Activated CD8-positive, alpha-beta T cell treated with anti-CD3 and anti-CD28 coated beads for 36 hours (primary cell): ENCODE measurements at regions not wholly inside any gene's neighbourhood (a gene's known extent, or its start where the extent isn't known, plus 50 kb on each side); places are given as distances from the start of the nearest gene placed in this dataset.

Experiments
- ATAC-seq: fragments of 200-7000 bp; cut with Tn5 transposase; one replicate; pipeline ENCODE4 v1.10.0; 2021; ENCODE audit warnings: mild to moderate bottlenecking, moderate library complexity
- CTCF ChIA-PET: fragments of 350-600 bp; sonication (Branson Sonifier 250); formaldehyde crosslinking; loops from one replicate; lab custom pipeline; 2021; ENCODE audit warnings: antibody characterized with exemption; lab: Charles Lee
- POLR2A ChIA-PET: fragments of 350-600 bp; sonication (Branson Sonifier 250); formaldehyde crosslinking; loops from one replicate; lab custom pipeline; 2021; ENCODE audit warnings: antibody characterized with exemption; lab: Charles Lee
- DNase-seq: peaks from one replicate; pipeline ENCODE4 v3.0.0-alpha.2; 2020
- H3K27ac Mint-ChIP-seq: one replicate; pipeline ENCODE4 v1.8.0; 2021; ENCODE audit warnings: mild to moderate bottlenecking, mixed read lengths
- H3K27me3 Mint-ChIP-seq: one replicate; pipeline ENCODE4 v1.8.0; 2021; ENCODE audit warnings: mixed read lengths
- H3K36me3 Mint-ChIP-seq: one replicate; pipeline ENCODE4 v1.8.0; 2021; ENCODE audit warnings: low read depth, mixed read lengths
- H3K4me1 Mint-ChIP-seq: one replicate; pipeline ENCODE4 v1.8.0; 2021; ENCODE audit warnings: low read depth, mixed read lengths
- H3K4me3 Mint-ChIP-seq: one replicate; pipeline ENCODE4 v1.8.0; 2021; ENCODE audit warnings: mild to moderate bottlenecking, moderate library complexity, mixed read lengths
- H3K9me3 Mint-ChIP-seq: one replicate; pipeline ENCODE4 v1.8.0; 2021; ENCODE audit warnings: mixed read lengths
- intact Hi-C: fragments of 100-400 bp; cut with micrococcal nuclease; formaldehyde crosslinking; loops from one replicate; pipeline ENCODE4 v1.10.0; 2022
- TF ChIP-seq, protein P1 (sequence below): fragments of 200-600 bp; IDR thresholded peaks from one replicate; pipeline ENCODE4 v1.8.0; 2022; ENCODE audit warnings: antibody characterized with exemption, mild to moderate bottlenecking

DNA sequence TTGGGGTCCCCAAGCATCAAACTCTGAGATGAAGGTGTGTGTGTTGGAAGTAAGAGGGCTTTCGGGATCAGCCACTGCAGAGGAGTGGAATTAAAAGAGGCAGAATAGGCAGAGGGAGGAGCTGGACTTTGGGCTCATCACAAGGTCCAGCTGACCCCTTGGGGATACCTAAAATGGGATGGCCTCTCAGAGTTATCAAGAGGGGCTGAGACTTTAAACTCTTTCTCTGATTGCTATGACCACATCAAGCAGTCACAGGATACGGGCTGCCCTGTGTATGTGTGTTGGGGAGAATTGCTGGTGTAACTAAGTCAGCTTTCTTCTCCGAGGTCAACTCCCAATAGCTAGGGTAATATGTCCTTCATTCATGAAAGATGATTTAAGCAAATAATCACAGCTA is 127.7 kb upstream of the SLC14A2 start:
- TF ChIP-seq, protein P1, sequence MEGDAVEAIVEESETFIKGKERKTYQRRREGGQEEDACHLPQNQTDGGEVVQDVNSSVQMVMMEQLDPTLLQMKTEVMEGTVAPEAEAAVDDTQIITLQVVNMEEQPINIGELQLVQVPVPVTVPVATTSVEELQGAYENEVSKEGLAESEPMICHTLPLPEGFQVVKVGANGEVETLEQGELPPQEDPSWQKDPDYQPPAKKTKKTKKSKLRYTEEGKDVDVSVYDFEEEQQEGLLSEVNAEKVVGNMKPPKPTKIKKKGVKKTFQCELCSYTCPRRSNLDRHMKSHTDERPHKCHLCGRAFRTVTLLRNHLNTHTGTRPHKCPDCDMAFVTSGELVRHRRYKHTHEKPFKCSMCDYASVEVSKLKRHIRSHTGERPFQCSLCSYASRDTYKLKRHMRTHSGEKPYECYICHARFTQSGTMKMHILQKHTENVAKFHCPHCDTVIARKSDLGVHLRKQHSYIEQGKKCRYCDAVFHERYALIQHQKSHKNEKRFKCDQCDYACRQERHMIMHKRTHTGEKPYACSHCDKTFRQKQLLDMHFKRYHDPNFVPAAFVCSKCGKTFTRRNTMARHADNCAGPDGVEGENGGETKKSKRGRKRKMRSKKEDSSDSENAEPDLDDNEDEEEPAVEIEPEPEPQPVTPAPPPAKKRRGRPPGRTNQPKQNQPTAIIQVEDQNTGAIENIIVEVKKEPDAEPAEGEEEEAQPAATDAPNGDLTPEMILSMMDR: no peak
- Mint-ChIP-seq H3K27me3 (no peaks in the 10 kb centered on the region), H3K27ac (no peak overlapping the region), H3K4me3 (no peak overlapping the region), H3K4me1 (no peaks in the 10 kb centered on the region), H3K36me3 (no peaks in the 10 kb centered on the region), H3K9me3 (no peaks in the 10 kb centered on the region)
- POLR2A ChIA-PET: no interaction called here
- no peak for DNase-seq
- CTCF ChIA-PET: no interaction called here
- no peak for ATAC-seq
- intact Hi-C loops: no loop called here

DNA sequence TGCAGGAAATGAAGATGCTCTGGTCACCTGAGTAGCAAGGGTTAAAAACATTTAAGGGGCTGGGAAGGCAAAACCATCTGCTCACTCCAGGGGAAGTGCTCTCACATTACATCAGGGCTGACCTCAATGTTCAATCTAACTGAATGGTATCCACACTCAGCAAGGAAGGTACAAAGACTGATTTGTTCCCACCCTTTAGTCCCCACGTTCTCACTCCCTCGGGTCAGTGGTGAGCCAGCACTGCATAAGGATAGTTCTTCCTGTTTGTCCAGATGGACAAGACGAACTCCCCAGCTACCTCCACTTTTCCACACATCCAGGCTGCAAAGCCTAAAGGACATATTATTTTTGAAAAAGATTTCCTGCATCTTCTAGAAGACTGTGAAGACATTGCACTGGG is 126.6 kb upstream of the SLC14A2 start:
- no peak for ATAC-seq
- CTCF ChIA-PET: no interaction called here
- H3K9me3 Mint-ChIP-seq: no peaks in the 10 kb centered on the region
- DNase-seq: no peak
- POLR2A ChIA-PET: no interaction called here
- no peak overlapping the region for H3K27ac Mint-ChIP-seq
- intact Hi-C loops: no loop called here
- TF ChIP-seq, protein P1: no peak
- H3K4me1 Mint-ChIP-seq: no peaks in the 10 kb centered on the region
- no peak overlapping the region for H3K4me3 Mint-ChIP-seq
- H3K36me3 Mint-ChIP-seq: no peaks in the 10 kb centered on the region
- H3K27me3 Mint-ChIP-seq: no peaks in the 10 kb centered on the region

GRCh38 chr18:45493830-45494229 is 121.4 kb upstream of the SLC14A2 start:
- POLR2A ChIA-PET: no interaction called here
- no peaks in the 10 kb centered on the region for H3K4me1 Mint-ChIP-seq
- intact Hi-C loops: no loop called here
- no peak overlapping the region for H3K27ac Mint-ChIP-seq
- H3K27me3 Mint-ChIP-seq: no peaks in the 10 kb centered on the region
- no peaks in the 10 kb centered on the region for H3K36me3 Mint-ChIP-seq
- CTCF ChIA-PET: no interaction called here
- H3K4me3 Mint-ChIP-seq: no peak overlapping the region
- ATAC-seq (no peak), DNase-seq (no peak)
- TF ChIP-seq, protein P1: no peak
- no peaks in the 10 kb centered on the region for H3K9me3 Mint-ChIP-seq

DNA sequence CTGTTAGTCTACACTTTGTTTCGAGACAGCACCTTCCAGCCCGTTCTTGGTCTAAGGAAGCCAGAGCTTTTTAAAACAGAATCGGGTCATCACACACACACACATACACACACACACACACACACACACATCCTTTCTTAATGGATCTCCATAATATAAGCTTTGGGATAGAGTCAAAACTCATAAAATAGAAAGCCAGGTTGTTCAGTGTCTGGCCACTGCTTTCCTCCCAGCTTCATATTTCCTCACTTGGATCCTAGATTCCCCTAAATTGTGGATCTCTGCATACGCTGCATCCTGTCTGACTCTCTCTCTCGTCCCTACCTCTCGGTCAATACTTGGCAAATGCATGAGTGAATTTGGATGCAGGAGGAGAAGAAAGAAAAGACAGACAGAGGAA is 120.5 kb upstream of the SLC14A2 start:
- no peak for ATAC-seq
- intact Hi-C loops: no loop called here
- no peaks in the 10 kb centered on the region for H3K36me3 Mint-ChIP-seq
- no peaks in the 10 kb centered on the region for H3K27me3 Mint-ChIP-seq
- DNase-seq: no peak
- TF ChIP-seq, protein P1: no peak
- H3K9me3 Mint-ChIP-seq: no peaks in the 10 kb centered on the region
- CTCF ChIA-PET: no interaction called here
- H3K4me1 Mint-ChIP-seq: no peaks in the 10 kb centered on the region
- no peak overlapping the region for H3K4me3 Mint-ChIP-seq
- no peak overlapping the region for H3K27ac Mint-ChIP-seq
- POLR2A ChIA-PET: no interaction called here

DNA sequence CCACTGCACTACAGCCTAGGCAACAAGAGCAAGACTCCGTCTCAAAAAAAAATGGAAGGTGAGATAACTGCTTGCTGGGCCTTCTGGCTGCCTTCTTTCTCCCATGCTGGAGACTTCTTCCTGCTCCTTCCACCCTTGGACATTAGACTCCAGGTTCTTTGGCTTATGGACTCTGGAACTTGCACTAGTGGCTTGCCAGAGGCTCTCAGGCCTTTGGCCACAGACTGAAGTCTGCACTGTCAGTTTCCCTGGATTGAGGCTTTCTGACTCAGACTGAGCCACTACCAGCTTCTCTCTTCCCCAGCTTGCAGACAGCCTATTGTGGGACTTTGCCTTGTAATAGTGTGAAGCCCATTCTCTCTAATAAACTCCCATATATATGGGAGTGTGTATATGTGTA is 118.5 kb upstream of the SLC14A2 start:
- ChIA-PET CTCF (no interaction called here), POLR2A (no interaction called here)
- Mint-ChIP-seq H3K27ac (no peak overlapping the region), H3K4me1 (no peaks in the 10 kb centered on the region), H3K4me3 (no peak overlapping the region), H3K36me3 (no peaks in the 10 kb centered on the region), H3K9me3 (no peaks in the 10 kb centered on the region), H3K27me3 (no peaks in the 10 kb centered on the region)
- ATAC-seq (no peak), DNase-seq (no peak)
- intact Hi-C loops: no loop called here
- TF ChIP-seq, protein P1: no peak
